ENCODE measurements at regions not wholly inside any gene's neighbourhood (a gene's known extent, or its start where the extent isn't known, plus 50 kb on each side); places are given as distances from the start of the nearest gene placed in this dataset.

DNA sequence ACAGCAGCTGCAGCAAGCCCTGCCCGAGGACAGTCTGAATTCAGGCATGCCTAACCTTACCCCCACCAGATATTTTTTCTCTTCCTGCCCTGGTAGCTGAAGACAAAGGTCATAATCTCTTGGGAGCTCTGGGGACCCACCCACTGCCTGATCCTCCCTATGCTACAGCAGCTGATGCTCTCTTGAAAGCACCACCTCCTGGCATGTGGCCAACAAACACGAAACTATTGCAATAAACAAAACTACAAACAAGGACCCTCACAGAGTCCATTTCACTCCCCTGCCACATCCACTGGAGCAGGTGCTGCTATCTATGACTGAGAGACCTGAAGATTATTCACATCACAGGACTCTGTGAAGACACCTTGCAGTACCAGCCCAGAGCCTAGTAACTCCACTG, 238.5 kb upstream of the HS3ST5 start:
- TF ChIP-seq EZH2 (IDR thresholded peaks at IDR 0.05) (no peak), POLR2A (IDR thresholded peaks at IDR 0.05; ENCODE audit: borderline replicate concordance, extremely low read depth, insufficient read depth, insufficient read length) (no peak)
